ENCODE measurements at regions not wholly inside any gene's neighbourhood (a gene's known extent, or its start where the extent isn't known, plus 50 kb on each side); places are given as distances from the start of the nearest gene placed in this dataset.

- ChIA-PET CTCF (interaction anchor here (0.6 to 1.2 kb wide), 2 partner anchors 431 to 1299 kb away, joined by 3 read pairs; no protein-coding TSS in a partner anchor), POLR2A (interaction anchor here (0.6 kb wide), 1 partner anchor 25 kb away, joined by 3 read pairs; no protein-coding TSS in a partner anchor)
Observed at GRCh38 chr3:35183927-35184675, 455.2 kb upstream of the ARPP21 start.

GRCh38 chr3:35184775-35185174 is 454.6 kb upstream of the ARPP21 start:
- TF ChIP-seq CTCF (IDR thresholded peaks at IDR 0.05; ENCODE audit: unreplicated experiment) = no peak
- CTCF ChIA-PET = interaction anchor here (1.2 kb wide), 1 partner anchor 1300 kb away, joined by 3 read pairs; no protein-coding TSS in a partner anchor
- BruUV-seq (replicated peaks) = no TSS peak

More at GRCh38 chr3:35183927-35184675, 455.2 kb upstream of the ARPP21 start:
- no peaks in the 10 kb centered on the region for H3K36me3 Mint-ChIP-seq (ENCODE audit: insufficient read depth, unreplicated experiment)
- no TSS peak for BruUV-seq (replicated peaks)
- H3K4me3 Mint-ChIP-seq (ENCODE audit: unreplicated experiment) = no peak overlapping the region
- peaks cover 15% of the 10 kb centered on the region for H3K9me3 Mint-ChIP-seq (ENCODE audit: unreplicated experiment)
- peaks cover 13% of the 10 kb centered on the region for H3K4me1 Mint-ChIP-seq (ENCODE audit: insufficient read depth, unreplicated experiment)
- peak; percentile 21 for DNase-seq (ENCODE audit: unreplicated experiment)
- no peak for TF ChIP-seq CTCF (IDR thresholded peaks at IDR 0.05; ENCODE audit: unreplicated experiment)
- H3K27ac Mint-ChIP-seq (ENCODE audit: low read depth, unreplicated experiment) = peak overlapping the region; percentile 27
- intact Hi-C loops (cut with micrococcal nuclease) = no loop called here
- no peaks in the 10 kb centered on the region for H3K27me3 Mint-ChIP-seq (ENCODE audit: insufficient read depth, unreplicated experiment)

GRCh38 chr3:35187908-35188307 is 451.4 kb upstream of the ARPP21 start:
- Mint-ChIP-seq H3K27ac (ENCODE audit: low read depth, unreplicated experiment) (no peak overlapping the region), H3K4me1 (ENCODE audit: insufficient read depth, unreplicated experiment) (peaks cover 13% of the 10 kb centered on the region), H3K27me3 (ENCODE audit: insufficient read depth, unreplicated experiment) (no peaks in the 10 kb centered on the region), H3K9me3 (ENCODE audit: unreplicated experiment) (peaks cover 4% of the 10 kb centered on the region), H3K4me3 (ENCODE audit: unreplicated experiment) (no peak overlapping the region), H3K36me3 (ENCODE audit: insufficient read depth, unreplicated experiment) (no peaks in the 10 kb centered on the region)
- no peak for TF ChIP-seq CTCF (IDR thresholded peaks at IDR 0.05; ENCODE audit: unreplicated experiment)
- ChIA-PET CTCF (no interaction called here), POLR2A (interaction anchor here (0.7 kb wide), 1 partner anchor 1110 kb away, joined by 3 read pairs; no protein-coding TSS in a partner anchor)
- DNase-seq (ENCODE audit: unreplicated experiment) = peak; percentile 19
- BruUV-seq (replicated peaks) = no TSS peak
- intact Hi-C loops (cut with micrococcal nuclease) = no loop called here

More at GRCh38 chr3:35184775-35185174, 454.6 kb upstream of the ARPP21 start:
- no peak overlapping the region for H3K4me3 Mint-ChIP-seq (ENCODE audit: unreplicated experiment)
- POLR2A ChIA-PET = interaction anchor here (1.0 kb wide), 1 partner anchor 9 kb away, joined by 3 read pairs; no protein-coding TSS in a partner anchor
- H3K27me3 Mint-ChIP-seq (ENCODE audit: insufficient read depth, unreplicated experiment) = no peaks in the 10 kb centered on the region
- H3K27ac Mint-ChIP-seq (ENCODE audit: low read depth, unreplicated experiment) = no peak overlapping the region
- peaks cover 13% of the 10 kb centered on the region for H3K4me1 Mint-ChIP-seq (ENCODE audit: insufficient read depth, unreplicated experiment)
- H3K36me3 Mint-ChIP-seq (ENCODE audit: insufficient read depth, unreplicated experiment) = no peaks in the 10 kb centered on the region
- peaks cover 15% of the 10 kb centered on the region for H3K9me3 Mint-ChIP-seq (ENCODE audit: unreplicated experiment)
- peak; percentile 81 for DNase-seq (ENCODE audit: unreplicated experiment)
- intact Hi-C loops (cut with micrococcal nuclease) = no loop called here

- POLR2A ChIA-PET = no interaction called here
- H3K4me3 Mint-ChIP-seq (ENCODE audit: unreplicated experiment) = no peak overlapping the region
- no peaks in the 10 kb centered on the region for H3K36me3 Mint-ChIP-seq (ENCODE audit: insufficient read depth, unreplicated experiment)
- no peak overlapping the region for H3K27ac Mint-ChIP-seq (ENCODE audit: low read depth, unreplicated experiment)
- peak; percentile 38 for DNase-seq (ENCODE audit: unreplicated experiment)
- no peak for TF ChIP-seq CTCF (IDR thresholded peaks at IDR 0.05; ENCODE audit: unreplicated experiment)
- no peaks in the 10 kb centered on the region for H3K27me3 Mint-ChIP-seq (ENCODE audit: insufficient read depth, unreplicated experiment)
- peaks cover 5% of the 10 kb centered on the region for H3K4me1 Mint-ChIP-seq (ENCODE audit: insufficient read depth, unreplicated experiment)
- intact Hi-C loops (cut with micrococcal nuclease) = no loop called here
- BruUV-seq (replicated peaks) = no TSS peak
- no peaks in the 10 kb centered on the region for H3K9me3 Mint-ChIP-seq (ENCODE audit: unreplicated experiment)
- CTCF ChIA-PET = interaction anchor here (0.6 kb wide), 1 partner anchor 40 kb away, joined by 3 read pairs; no protein-coding TSS in a partner anchor
Observed at GRCh38 chr3:35194666-35195065, 444.7 kb upstream of the ARPP21 start.
